ENCODE measurements at regions not wholly inside any gene's neighbourhood (a gene's known extent, or its start where the extent isn't known, plus 50 kb on each side); places are given as distances from the start of the nearest gene placed in this dataset.

- TF ChIP-seq USF1 (IDR thresholded peaks at IDR 0.05) (no peak), TEAD4 (IDR thresholded peaks at IDR 0.05) (no peak), CREB1 (IDR thresholded peaks at IDR 0.05; ENCODE audit: low read depth) (no peak), YY1 (IDR thresholded peaks at IDR 0.05; ENCODE audit: low read depth) (no peak), MAX (IDR thresholded peaks at IDR 0.05) (no peak), EP300 (IDR thresholded peaks at IDR 0.05; ENCODE audit: borderline replicate concordance) (no peak), CEBPB (IDR thresholded peaks at IDR 0.05) (no peak), ZBTB7A (IDR thresholded peaks at IDR 0.05; ENCODE audit: low read depth) (no peak), REST (IDR thresholded peaks at IDR 0.05; ENCODE audit: low read depth) (no peak)
These were observed 364.6 kb upstream of the SULF2 start for GRCh38 chr20:48149902-48150301.

- no peak for TF ChIP-seq CEBPB (IDR thresholded peaks at IDR 0.05)
- no peak for TF ChIP-seq RAD21 (IDR thresholded peaks at IDR 0.05; ENCODE audit: low read depth)
- TF ChIP-seq EGR1 (IDR thresholded peaks at IDR 0.05) = no peak
- TF ChIP-seq CREB1 (IDR thresholded peaks at IDR 0.05; ENCODE audit: low read depth) = no peak
- TF ChIP-seq MAX (IDR thresholded peaks at IDR 0.05) = no peak
- no peak for TF ChIP-seq ZBTB7A (IDR thresholded peaks at IDR 0.05; ENCODE audit: low read depth)
- no peak for TF ChIP-seq TEAD4 (IDR thresholded peaks at IDR 0.05)
- no peak for TF ChIP-seq REST (IDR thresholded peaks at IDR 0.05; ENCODE audit: low read depth)
- TF ChIP-seq USF1 (IDR thresholded peaks at IDR 0.05) = no peak
- no peak for TF ChIP-seq FOXM1 (IDR thresholded peaks at IDR 0.05; ENCODE audit: borderline replicate concordance, low read depth)
- TF ChIP-seq EP300 (IDR thresholded peaks at IDR 0.05; ENCODE audit: borderline replicate concordance) = no peak
- no peak for TF ChIP-seq NFIC (IDR thresholded peaks at IDR 0.05)
These were observed 363.8 kb upstream of the SULF2 start for GRCh38 chr20:48148916-48149672.

- TF ChIP-seq MAX (IDR thresholded peaks at IDR 0.05) = no peak
- TF ChIP-seq EGR1 (IDR thresholded peaks at IDR 0.05) = no peak
- no peak for TF ChIP-seq YY1 (IDR thresholded peaks at IDR 0.05; ENCODE audit: low read depth)
These were observed 362.7 kb upstream of the SULF2 start for GRCh38 chr20:48148020-48148419.

- TF ChIP-seq YY1 (IDR thresholded peaks at IDR 0.05; ENCODE audit: low read depth) (no peak), ZBTB7A (IDR thresholded peaks at IDR 0.05; ENCODE audit: low read depth) (no peak), TAF1 (IDR thresholded peaks at IDR 0.05; ENCODE audit: low read depth) (no peak), CREB1 (IDR thresholded peaks at IDR 0.05; ENCODE audit: low read depth) (no peak), RAD21 (IDR thresholded peaks at IDR 0.05; ENCODE audit: low read depth) (no peak), CEBPB (IDR thresholded peaks at IDR 0.05) (no peak), USF1 (IDR thresholded peaks at IDR 0.05) (no peak), FOXM1 (IDR thresholded peaks at IDR 0.05; ENCODE audit: borderline replicate concordance, low read depth) (no peak), EP300 (IDR thresholded peaks at IDR 0.05; ENCODE audit: borderline replicate concordance) (no peak), REST (IDR thresholded peaks at IDR 0.05; ENCODE audit: low read depth) (no peak), NFIC (IDR thresholded peaks at IDR 0.05) (no peak)
These were observed 362.0 kb upstream of the SULF2 start for GRCh38 chr20:48147311-48147710.

Data from Ishikawa (cell line).